BE2C (cell line): ENCODE measurements at regions not wholly inside any gene's neighbourhood (a gene's known extent, or its start where the extent isn't known, plus 50 kb on each side); places are given as distances from the start of the nearest gene placed in this dataset.

ENCODE experiments used
- DNase-seq: peaks from one replicate; pipeline ENCODE4 v3.0.0-alpha.2; 2020
- H3K27me3 ChIP-seq: fragments of 250-450 bp; sonication (Bioruptor Pico); 2 replicates; pipeline ENCODE4 v1.5.1; 2020; ENCODE audit warnings: mild to moderate bottlenecking
- H3K36me3 ChIP-seq: fragments of 250-450 bp; sonication (Bioruptor Pico); 2 replicates; pipeline ENCODE4 v1.5.1; 2020; ENCODE audit warnings: mild to moderate bottlenecking
- H3K4me1 ChIP-seq: fragments of 250-450 bp; sonication (Bioruptor Pico); 2 replicates; pipeline ENCODE4 v1.5.1; 2020
- H3K4me3 ChIP-seq: 2 replicates; pipeline ENCODE4 v1.5.1; 2011; ENCODE audit warnings: low read depth, low read length
- H3K9me3 ChIP-seq: fragments of 250-450 bp; sonication (Bioruptor Pico); 2 replicates; pipeline ENCODE4 v1.5.1; 2020
- CTCF ChIP-seq: IDR thresholded peaks from 2 replicates; pipeline ENCODE4 v1.5.1; 2012; ENCODE audit warnings: mild to moderate bottlenecking, low read depth, low read length

DNA sequence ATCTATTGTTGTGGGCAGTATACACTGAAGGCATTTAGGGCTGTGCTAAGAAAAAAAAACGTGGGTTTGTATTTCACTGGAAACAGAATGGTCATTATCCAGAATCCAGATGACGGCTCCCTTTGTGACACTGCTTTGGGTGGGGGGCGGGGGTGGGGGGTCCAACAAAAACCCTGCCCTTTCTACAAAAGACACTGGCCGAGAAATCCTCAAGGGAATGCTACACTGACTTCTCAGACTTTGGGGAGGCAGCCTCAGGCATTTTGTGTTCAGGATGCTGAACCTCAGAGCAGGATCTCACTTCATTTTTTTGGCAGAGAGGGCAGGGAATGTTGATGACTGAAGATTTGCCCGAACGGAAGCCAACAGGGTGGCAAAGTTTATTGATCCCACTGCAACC, 417.1 kb downstream of the HRH4 start:
- Histone ChIP-seq H3K4me1 (no peaks in the 10 kb centered on the region), H3K9me3 (no peaks in the 10 kb centered on the region), H3K27me3 (no peaks in the 10 kb centered on the region), H3K36me3 (no peaks in the 10 kb centered on the region), H3K4me3 (no peak overlapping the region)
- TF ChIP-seq CTCF: no peak
- DNase-seq: no peak

GRCh38 chr18:24878289-24878688, 417.9 kb downstream of the HRH4 start:
- DNase-seq: no peak
- peak; percentile 25; the same call in 1 of the 2 replicates for TF ChIP-seq CTCF
- no peaks in the 10 kb centered on the region for H3K4me1 ChIP-seq
- H3K9me3 ChIP-seq: no peaks in the 10 kb centered on the region
- no peak overlapping the region for H3K4me3 ChIP-seq
- H3K27me3 ChIP-seq: no peaks in the 10 kb centered on the region
- H3K36me3 ChIP-seq: no peaks in the 10 kb centered on the region

DNA sequence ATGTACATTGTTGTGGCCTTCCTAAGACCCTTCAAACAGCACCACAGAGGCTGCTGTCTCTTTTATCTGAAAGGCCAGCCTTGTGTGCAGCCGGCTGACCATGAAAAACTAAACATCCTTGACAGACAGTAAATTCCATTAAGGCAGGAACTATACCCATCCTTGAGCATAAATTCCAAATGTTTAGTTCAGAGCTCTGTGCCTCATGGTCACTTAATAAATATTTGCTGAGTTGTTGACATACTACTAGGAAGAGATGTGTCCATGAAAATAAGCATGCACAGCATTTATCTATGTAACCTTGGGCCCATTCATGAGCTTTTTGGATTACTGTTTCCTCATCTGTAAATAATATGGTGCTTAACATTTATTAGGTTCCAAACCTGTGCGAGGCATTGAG, 424.8 kb downstream of the HRH4 start:
- H3K36me3 ChIP-seq: no peaks in the 10 kb centered on the region
- H3K4me3 ChIP-seq: no peak overlapping the region
- H3K9me3 ChIP-seq: no peaks in the 10 kb centered on the region
- H3K27me3 ChIP-seq: no peaks in the 10 kb centered on the region
- TF ChIP-seq CTCF: no peak
- no peak for DNase-seq
- H3K4me1 ChIP-seq: no peaks in the 10 kb centered on the region

DNA sequence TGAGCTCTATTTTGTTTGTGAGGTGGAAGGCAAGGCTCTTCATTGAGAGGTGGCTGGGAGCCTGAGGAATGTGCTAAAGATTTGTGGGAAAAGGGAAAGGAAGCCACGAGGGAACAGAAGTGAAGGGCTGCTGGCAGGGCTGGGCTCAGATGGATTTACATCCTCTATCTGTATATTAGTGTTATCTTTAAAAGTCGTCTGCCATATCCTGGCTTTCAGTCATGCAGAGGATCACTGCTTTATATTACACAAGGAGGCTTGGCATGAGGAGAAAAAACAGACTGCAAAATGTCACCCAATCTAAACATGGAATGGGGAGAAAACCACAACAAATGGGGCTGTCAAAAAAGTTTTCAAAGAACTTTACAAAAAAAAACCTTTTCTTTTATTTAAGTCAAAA, 434.4 kb downstream of the HRH4 start:
- TF ChIP-seq CTCF: no peak
- H3K4me3 ChIP-seq: no peak overlapping the region
- H3K4me1 ChIP-seq: no peaks in the 10 kb centered on the region
- DNase-seq: no peak
- no peaks in the 10 kb centered on the region for H3K27me3 ChIP-seq
- H3K9me3 ChIP-seq: no peaks in the 10 kb centered on the region
- H3K36me3 ChIP-seq: no peaks in the 10 kb centered on the region

DNA sequence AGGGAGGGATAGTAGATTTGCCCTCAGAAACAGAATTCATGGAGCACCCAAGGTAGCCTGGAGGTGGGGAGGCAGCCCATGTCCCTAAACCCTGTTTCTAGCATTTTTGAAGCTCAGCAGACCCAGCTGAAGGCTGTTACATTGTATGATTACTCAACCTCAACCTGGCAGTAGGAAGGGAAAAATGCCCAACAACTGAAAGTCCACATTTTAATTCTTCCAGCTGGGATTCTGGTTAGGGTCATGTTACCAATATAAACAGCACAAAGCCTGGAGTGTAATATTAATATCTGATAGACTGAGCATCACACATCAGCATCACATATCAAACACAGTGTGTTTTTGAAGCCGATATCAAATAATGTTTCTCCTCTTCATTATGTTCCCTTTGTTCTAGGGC, 437.0 kb downstream of the HRH4 start:
- no peaks in the 10 kb centered on the region for H3K27me3 ChIP-seq
- H3K36me3 ChIP-seq: no peaks in the 10 kb centered on the region
- H3K4me1 ChIP-seq: no peaks in the 10 kb centered on the region
- TF ChIP-seq CTCF: no peak
- no peaks in the 10 kb centered on the region for H3K9me3 ChIP-seq
- no peak overlapping the region for H3K4me3 ChIP-seq
- DNase-seq: no peak

DNA sequence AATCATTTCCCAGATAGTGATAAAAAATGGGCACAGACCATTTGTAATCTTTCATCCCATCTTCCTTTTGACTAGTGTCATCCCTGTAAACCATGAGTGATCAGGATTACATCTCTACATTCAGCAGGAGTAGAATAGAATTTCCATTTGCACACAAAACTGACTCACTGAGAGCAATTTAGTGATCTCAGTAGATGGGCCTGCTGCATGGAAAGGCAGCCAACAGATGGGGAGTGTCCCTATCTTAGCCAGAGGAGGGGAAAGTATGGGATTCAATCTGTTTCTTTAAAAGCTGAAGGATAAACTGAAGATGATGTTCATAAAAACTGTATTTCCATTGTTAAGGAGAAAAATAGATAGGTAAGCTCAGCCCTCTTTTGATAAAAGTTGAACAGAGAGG, 441.7 kb downstream of the ZNF521 start:
- H3K27me3 ChIP-seq: no peaks in the 10 kb centered on the region
- no peaks in the 10 kb centered on the region for H3K36me3 ChIP-seq
- H3K4me1 ChIP-seq: no peaks in the 10 kb centered on the region
- DNase-seq: no peak
- no peaks in the 10 kb centered on the region for H3K9me3 ChIP-seq
- no peak for TF ChIP-seq CTCF
- no peak overlapping the region for H3K4me3 ChIP-seq
